IMR-90 (cell line): ENCODE measurements at regions not wholly inside any gene's neighbourhood (a gene's known extent, or its start where the extent isn't known, plus 50 kb on each side); places are given as distances from the start of the nearest gene placed in this dataset.

Experiments
- ATAC-seq: fragments of 200-7000 bp; cut with Tn5 transposase; 2 replicates; pipeline ENCODE4 v1.9.1; 2020; ENCODE audit warnings: low read depth, mild to moderate bottlenecking, moderate library complexity
- BruUV-seq: library from RNA; stranded (reverse); fragments of 400-500 nt; replicated peaks from 2 replicates; lab custom pipeline; 2021; lab: Mats Ljungman, UMichigan
- CTCF ChIA-PET: fragments of 300-600 bp; formaldehyde crosslinking; extraction: SDS; loops from one replicate; lab custom pipeline; 2021; ENCODE audit warnings: antibody characterized with exemption; lab: Yijun Ruan, JAX
- POLR2A ChIA-PET: fragments of 300-600 bp; sonication (Branson Sonifier 250); formaldehyde crosslinking; loops from one replicate; lab custom pipeline; 2022; ENCODE audit warnings: antibody characterized with exemption; ENCODE audit not compliant: unreplicated experiment; lab: Charles Lee
- DNase-seq: peaks from one replicate; pipeline ENCODE4 v3.0.0; 2013
- H2AFZ ChIP-seq: replicated peaks from 2 replicates; pipeline ENCODE3; 2013; ENCODE audit warnings: low read length, mild to moderate bottlenecking; ENCODE audit not compliant: poor library complexity
- H2AK5ac ChIP-seq: 2 replicates; pipeline ENCODE4 v1.6.1; 2013; ENCODE audit warnings: low read depth, low read length, inconsistent platforms
- H2AK9ac ChIP-seq: replicated peaks from 2 replicates; pipeline ENCODE3; 2013; ENCODE audit warnings: mild to moderate bottlenecking, low read depth, low read length, moderate library complexity; ENCODE audit not compliant: poor library complexity
- H2BK120ac ChIP-seq: 2 replicates; pipeline ENCODE4 v1.6.1; 2013; ENCODE audit warnings: low read depth, low read length, inconsistent platforms
- H2BK15ac ChIP-seq: 3 replicates; pipeline ENCODE4 v1.6.1; 2013; ENCODE audit warnings: low read depth, low read length, inconsistent platforms
- H2BK20ac ChIP-seq: 2 replicates; pipeline ENCODE4 v1.6.1; 2013; ENCODE audit warnings: low read depth, mild to moderate bottlenecking, inconsistent platforms, low read length, moderate library complexity
- H2BK5ac ChIP-seq: 2 replicates; pipeline ENCODE4 v1.6.1; 2013; ENCODE audit warnings: mild to moderate bottlenecking, low read depth, low read length, inconsistent platforms; ENCODE audit not compliant: poor library complexity, severe bottlenecking
- H3K14ac ChIP-seq: replicated peaks from 2 replicates; pipeline ENCODE4 v1.6.1; 2013; ENCODE audit warnings: low read depth, low read length, inconsistent platforms
- H3K18ac ChIP-seq: 2 replicates; pipeline ENCODE4 v1.6.1; 2013; ENCODE audit warnings: low read depth, low read length, control low read depth
- H3K23ac ChIP-seq: 2 replicates; pipeline ENCODE4 v1.6.1; 2013; ENCODE audit warnings: low read depth, low read length, inconsistent platforms
- H3K27ac ChIP-seq: 2 replicates; pipeline ENCODE4 v1.5.1; 2013; ENCODE audit warnings: mild to moderate bottlenecking, control low read depth, low read length; ENCODE audit not compliant: insufficient read depth
- H3K27me3 ChIP-seq: 2 replicates; pipeline ENCODE4 v1.6.1; 2013; ENCODE audit warnings: low read length; ENCODE audit not compliant: control insufficient read depth, insufficient read depth
- H3K36me3 ChIP-seq: 2 replicates; pipeline ENCODE4 v1.6.1; 2013; ENCODE audit warnings: low read length, mixed read lengths; ENCODE audit not compliant: control insufficient read depth, insufficient read depth
- H3K4ac ChIP-seq: 2 replicates; pipeline ENCODE4 v1.6.1; 2013; ENCODE audit warnings: low read depth, low read length, inconsistent platforms
- H3K4me1 ChIP-seq: 2 replicates; pipeline ENCODE4 v1.6.1; 2013; ENCODE audit warnings: low read length, mixed read lengths; ENCODE audit not compliant: control insufficient read depth, insufficient read depth
- H3K4me2 ChIP-seq: 2 replicates; pipeline ENCODE4 v1.6.1; 2013; ENCODE audit warnings: low read depth, mild to moderate bottlenecking, control low read depth, low read length, moderate library complexity
- H3K4me3 ChIP-seq: 2 replicates; pipeline ENCODE4 v1.5.1; 2013; ENCODE audit warnings: low read depth, mild to moderate bottlenecking, control low read depth, low read length, moderate library complexity; ENCODE audit not compliant: insufficient read depth
- H3K56ac ChIP-seq: 2 replicates; pipeline ENCODE4 v1.6.1; 2013; ENCODE audit warnings: low read length, inconsistent platforms; ENCODE audit not compliant: insufficient read depth; ENCODE audit errors: extremely low read depth
- H3K79me1 ChIP-seq, 2 experiments: 2 replicates each; pipeline ENCODE4 v1.6.1; 2013; ENCODE audit warnings: low read length in 2 of 2, inconsistent platforms in 1 of 2, low read depth in 1 of 2
- H3K9ac ChIP-seq: 2 replicates; pipeline ENCODE4 v1.6.1; 2013; ENCODE audit warnings: low read depth, low read length, control low read depth
- H3K9me1 ChIP-seq: 2 replicates; pipeline ENCODE4 v1.6.1; 2013; ENCODE audit warnings: low read length, inconsistent platforms; ENCODE audit not compliant: insufficient read depth
- H3K9me3 ChIP-seq: 2 replicates; pipeline ENCODE4 v1.6.1; 2013; ENCODE audit warnings: low read length; ENCODE audit not compliant: control insufficient read depth, insufficient read depth
- H4K20me1 ChIP-seq: 2 replicates; pipeline ENCODE4 v1.6.1; 2013; ENCODE audit warnings: low read length, inconsistent platforms; ENCODE audit not compliant: insufficient read depth
- H4K5ac ChIP-seq: 2 replicates; pipeline ENCODE4 v1.6.1; 2013; ENCODE audit warnings: mild to moderate bottlenecking, low read depth, low read length, control low read depth
- H4K8ac ChIP-seq, 2 experiments: 2 replicates each; pipeline ENCODE4 v1.6.1; 2013; ENCODE audit warnings: low read depth in 2 of 2, low read length in 2 of 2, control low read depth in 1 of 2, inconsistent platforms in 1 of 2
- H4K91ac ChIP-seq: 2 replicates; pipeline ENCODE4 v1.6.1; 2013; ENCODE audit warnings: low read depth, low read length, inconsistent platforms; ENCODE audit not compliant: insufficient read depth
- BHLHE40 ChIP-seq: fragments of 150-350 bp; IDR thresholded peaks from 2 replicates; pipeline ENCODE4 v1.6.1; 2016; ENCODE audit warnings: mild to moderate bottlenecking, low read depth, low read length
- CHD1 ChIP-seq: IDR thresholded peaks from 2 replicates; pipeline ENCODE4 v1.6.1; 2012; ENCODE audit warnings: low read depth, low read length, improper control_type of control experiment
- MAFK ChIP-seq: IDR thresholded peaks from 2 replicates; pipeline ENCODE4 v1.6.1; 2012; ENCODE audit warnings: low read depth, low read length, improper control_type of control experiment
- RCOR1 ChIP-seq: IDR thresholded peaks from 2 replicates; pipeline ENCODE4 v1.6.1; 2012; ENCODE audit warnings: mild to moderate bottlenecking, low read length, improper control_type of control experiment; ENCODE audit not compliant: insufficient replicate concordance
- SMC3 ChIP-seq: fragments of 150-350 bp; IDR thresholded peaks from 2 replicates; pipeline ENCODE4 v1.6.1; 2016; ENCODE audit warnings: low read depth, mild to moderate bottlenecking, antibody characterized with exemption, low read length, moderate library complexity
- WGBS, 2 experiments: methylation state at CpG; one replicate each; pipeline versions ENCODE4 v1.1.5 to v1.1.7; 2013; ENCODE audit warnings: missing lambda C conversion rate in 2 of 2; ENCODE audit not compliant: insufficient read length in 1 of 2; ENCODE audit errors: extremely low coverage in 2 of 2; 5-methylcytosine and 5-hydroxymethylcytosine counted together
- dilution Hi-C: fragments of 300-500 bp; cut with HindIII; formaldehyde crosslinking; loops from one replicate; pipeline ENCODE4 v1.14.3; 2018; ENCODE audit warnings: low sequenced_read_pairs; ENCODE audit not compliant: unreplicated experiment
- in situ Hi-C: fragments of 300-500 bp; cut with MboI; formaldehyde crosslinking; loops from 3 replicates; pipeline ENCODE4 v1.14.3; 2019; ENCODE audit warnings: low sequenced_read_pairs, inconsistent platforms, mixed read lengths
- intact Hi-C: fragments of 100-400 bp; cut with micrococcal nuclease; formaldehyde crosslinking; loops from 2 replicates; pipeline ENCODE4 v1.10.0; 2022

DNA sequence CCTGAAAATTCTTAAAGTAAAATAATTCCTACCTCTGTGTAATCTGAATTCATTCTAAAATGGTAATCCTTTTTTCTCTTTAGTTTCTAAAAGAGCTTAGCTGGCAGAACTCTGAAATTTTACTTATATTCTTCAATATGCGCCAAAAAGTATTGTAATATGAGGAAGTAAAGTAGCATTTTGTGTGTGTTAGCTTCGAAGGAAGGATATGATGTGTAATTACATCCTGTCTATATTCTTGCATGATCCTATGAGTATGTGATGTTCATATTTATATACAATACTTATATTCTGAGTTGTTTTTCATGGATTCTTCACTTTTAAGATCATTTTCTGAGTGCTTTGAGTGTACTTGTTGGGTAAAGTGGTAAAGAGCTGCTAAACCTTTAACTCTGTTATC is 402.9 kb upstream of the PKDCC start:
- Histone ChIP-seq H4K8ac (no peak overlapping the region), H3K4me2 (no peak overlapping the region), H3K9ac (no peak overlapping the region), H3K56ac (no peak overlapping the region), H2BK20ac (no peak overlapping the region), H2AK9ac (no peak overlapping the region), H3K9me1 (no peaks in the 10 kb centered on the region), H3K9me3 (no peaks in the 10 kb centered on the region), H2BK5ac (no peak overlapping the region), H3K27me3 (no peaks in the 10 kb centered on the region), H2AFZ (no peak overlapping the region), H3K4me3 (no peak overlapping the region), H3K36me3 (no peaks in the 10 kb centered on the region), H3K14ac (no peak overlapping the region), H4K91ac (no peak overlapping the region), H3K23ac (no peak overlapping the region), H2AK5ac (no peak overlapping the region), H2BK15ac (no peak overlapping the region), H3K18ac (no peak overlapping the region), H3K27ac (no peak overlapping the region), H4K20me1 (no peaks in the 10 kb centered on the region), H2BK120ac (no peak overlapping the region), H3K4me1 (no peaks in the 10 kb centered on the region), H3K79me1 (no peaks in the 10 kb centered on the region), H4K5ac (no peak overlapping the region), H3K4ac (no peak overlapping the region)
- dilution Hi-C loops, result no loop called here
- no CpG with 5 or more reads among the region's 2 CpGs for WGBS, 2 experiments
- ATAC-seq (no peak), DNase-seq (no peak)
- TF ChIP-seq BHLHE40, result no peak
- no peak for TF ChIP-seq SMC3
- TF ChIP-seq CHD1, result no peak
- TF ChIP-seq MAFK, result no peak
- no peak for TF ChIP-seq RCOR1
- intact Hi-C loops, result no loop called here
- no TSS peak for BruUV-seq
- POLR2A ChIA-PET, result no interaction called here
- CTCF ChIA-PET, result no interaction called here
- in situ Hi-C loops, result no loop called here
